SK-N-SH (cell line): ENCODE measurements at regions not wholly inside any gene's neighbourhood (a gene's known extent, or its start where the extent isn't known, plus 50 kb on each side); places are given as distances from the start of the nearest gene placed in this dataset.
"Not testable (repeated sequence)": the region's sequence is repeated elsewhere in the genome, so short reads cannot be mapped to it uniquely, and the experiment has no call there.

Source experiments
- EP300 ChIP-seq, 2 experiments: IDR thresholded peaks; 2 replicates each; pipeline versions ENCODE4 v1.4.0 to v1.6.1; 2012; ENCODE audit warnings: borderline replicate concordance in 1 of 2, low read depth in 1 of 2, low read length in 1 of 2
- EZH2phosphoT487 ChIP-seq: fragments of 200-600 bp; sonication (generic); IDR thresholded peaks from 2 replicates; pipeline ENCODE4 v1.6.1; 2017; ENCODE audit warnings: low read depth, mixed run types, mild to moderate bottlenecking, antibody characterized with exemption, moderate library complexity, borderline replicate concordance
- NFIC ChIP-seq: IDR thresholded peaks from 2 replicates; pipeline ENCODE4 v1.4.0; 2012; ENCODE audit warnings: borderline replicate concordance
- POLR2AphosphoS5 ChIP-seq: IDR thresholded peaks from 2 replicates; pipeline ENCODE4 v1.6.1; 2012; ENCODE audit warnings: low read depth, low read length
- RAD21 ChIP-seq: IDR thresholded peaks from 2 replicates; pipeline ENCODE4 v1.6.1; 2012; ENCODE audit warnings: mild to moderate bottlenecking, low read length
- RFX5 ChIP-seq: IDR thresholded peaks from 2 replicates; pipeline ENCODE4 v1.6.1; 2012; ENCODE audit warnings: mild to moderate bottlenecking, improper control_type of control experiment, low read length
- SMC3 ChIP-seq: IDR thresholded peaks from 2 replicates; pipeline ENCODE4 v1.6.1; 2012; ENCODE audit warnings: low read depth, low read length, improper control_type of control experiment
- YY1 ChIP-seq: IDR thresholded peaks from 2 replicates; pipeline ENCODE4 v1.4.0; 2012; ENCODE audit warnings: low read depth, mild to moderate bottlenecking
- TF ChIP-seq, protein P1 (sequence below): fragments of 200-600 bp; sonication (generic); IDR thresholded peaks from 2 replicates; pipeline ENCODE4 v1.6.1; 2017; ENCODE audit warnings: antibody characterized with exemption, mild to moderate bottlenecking, moderate library complexity
- TF ChIP-seq, protein P2 (sequence below): IDR thresholded peaks from 2 replicates; pipeline ENCODE4 v1.4.0; 2012; ENCODE audit warnings: low read depth, borderline replicate concordance
- TF ChIP-seq, protein P3 (sequence below): IDR thresholded peaks from 2 replicates; pipeline ENCODE4 v1.6.1; 2012; ENCODE audit warnings: mild to moderate bottlenecking, low read depth, low read length, moderate library complexity

GRCh38 chr5:12504983-12505382 lies 600.7 kb upstream of the CTNND2 start:
- not testable (repeated sequence) for TF ChIP-seq POLR2AphosphoS5; NFIC; EP300 (IDR thresholded peaks at IDR 0.05; ENCODE audit: borderline replicate concordance in 1 of 2, low read depth in 1 of 2, low read length in 1 of 2); EZH2phosphoT487; RFX5; SMC3; RAD21; YY1
- TF ChIP-seq, protein P1, sequence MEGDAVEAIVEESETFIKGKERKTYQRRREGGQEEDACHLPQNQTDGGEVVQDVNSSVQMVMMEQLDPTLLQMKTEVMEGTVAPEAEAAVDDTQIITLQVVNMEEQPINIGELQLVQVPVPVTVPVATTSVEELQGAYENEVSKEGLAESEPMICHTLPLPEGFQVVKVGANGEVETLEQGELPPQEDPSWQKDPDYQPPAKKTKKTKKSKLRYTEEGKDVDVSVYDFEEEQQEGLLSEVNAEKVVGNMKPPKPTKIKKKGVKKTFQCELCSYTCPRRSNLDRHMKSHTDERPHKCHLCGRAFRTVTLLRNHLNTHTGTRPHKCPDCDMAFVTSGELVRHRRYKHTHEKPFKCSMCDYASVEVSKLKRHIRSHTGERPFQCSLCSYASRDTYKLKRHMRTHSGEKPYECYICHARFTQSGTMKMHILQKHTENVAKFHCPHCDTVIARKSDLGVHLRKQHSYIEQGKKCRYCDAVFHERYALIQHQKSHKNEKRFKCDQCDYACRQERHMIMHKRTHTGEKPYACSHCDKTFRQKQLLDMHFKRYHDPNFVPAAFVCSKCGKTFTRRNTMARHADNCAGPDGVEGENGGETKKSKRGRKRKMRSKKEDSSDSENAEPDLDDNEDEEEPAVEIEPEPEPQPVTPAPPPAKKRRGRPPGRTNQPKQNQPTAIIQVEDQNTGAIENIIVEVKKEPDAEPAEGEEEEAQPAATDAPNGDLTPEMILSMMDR, result not testable (repeated sequence)
- TF ChIP-seq, protein P2, sequence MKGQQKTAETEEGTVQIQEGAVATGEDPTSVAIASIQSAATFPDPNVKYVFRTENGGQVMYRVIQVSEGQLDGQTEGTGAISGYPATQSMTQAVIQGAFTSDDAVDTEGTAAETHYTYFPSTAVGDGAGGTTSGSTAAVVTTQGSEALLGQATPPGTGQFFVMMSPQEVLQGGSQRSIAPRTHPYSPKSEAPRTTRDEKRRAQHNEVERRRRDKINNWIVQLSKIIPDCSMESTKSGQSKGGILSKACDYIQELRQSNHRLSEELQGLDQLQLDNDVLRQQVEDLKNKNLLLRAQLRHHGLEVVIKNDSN, result not testable (repeated sequence)
- TF ChIP-seq, protein P3, sequence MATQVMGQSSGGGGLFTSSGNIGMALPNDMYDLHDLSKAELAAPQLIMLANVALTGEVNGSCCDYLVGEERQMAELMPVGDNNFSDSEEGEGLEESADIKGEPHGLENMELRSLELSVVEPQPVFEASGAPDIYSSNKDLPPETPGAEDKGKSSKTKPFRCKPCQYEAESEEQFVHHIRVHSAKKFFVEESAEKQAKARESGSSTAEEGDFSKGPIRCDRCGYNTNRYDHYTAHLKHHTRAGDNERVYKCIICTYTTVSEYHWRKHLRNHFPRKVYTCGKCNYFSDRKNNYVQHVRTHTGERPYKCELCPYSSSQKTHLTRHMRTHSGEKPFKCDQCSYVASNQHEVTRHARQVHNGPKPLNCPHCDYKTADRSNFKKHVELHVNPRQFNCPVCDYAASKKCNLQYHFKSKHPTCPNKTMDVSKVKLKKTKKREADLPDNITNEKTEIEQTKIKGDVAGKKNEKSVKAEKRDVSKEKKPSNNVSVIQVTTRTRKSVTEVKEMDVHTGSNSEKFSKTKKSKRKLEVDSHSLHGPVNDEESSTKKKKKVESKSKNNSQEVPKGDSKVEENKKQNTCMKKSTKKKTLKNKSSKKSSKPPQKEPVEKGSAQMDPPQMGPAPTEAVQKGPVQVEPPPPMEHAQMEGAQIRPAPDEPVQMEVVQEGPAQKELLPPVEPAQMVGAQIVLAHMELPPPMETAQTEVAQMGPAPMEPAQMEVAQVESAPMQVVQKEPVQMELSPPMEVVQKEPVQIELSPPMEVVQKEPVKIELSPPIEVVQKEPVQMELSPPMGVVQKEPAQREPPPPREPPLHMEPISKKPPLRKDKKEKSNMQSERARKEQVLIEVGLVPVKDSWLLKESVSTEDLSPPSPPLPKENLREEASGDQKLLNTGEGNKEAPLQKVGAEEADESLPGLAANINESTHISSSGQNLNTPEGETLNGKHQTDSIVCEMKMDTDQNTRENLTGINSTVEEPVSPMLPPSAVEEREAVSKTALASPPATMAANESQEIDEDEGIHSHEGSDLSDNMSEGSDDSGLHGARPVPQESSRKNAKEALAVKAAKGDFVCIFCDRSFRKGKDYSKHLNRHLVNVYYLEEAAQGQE, result not testable (repeated sequence)
